Ovary (tissue), 3 donors: ENCODE measurements at regions not wholly inside any gene's neighbourhood (a gene's known extent, or its start where the extent isn't known, plus 50 kb on each side); places are given as distances from the start of the nearest gene placed in this dataset.

Experiments
- EP300 ChIP-seq: sonication (generic); formaldehyde crosslinking; IDR thresholded peaks from one replicate; pipeline ENCODE4 v1.6.1; 2017; ENCODE audit warnings: antibody characterized with exemption
- POLR2A ChIP-seq: fragments of 450-650 bp; IDR thresholded peaks from one replicate; pipeline ENCODE4 v1.6.1; 2017; ENCODE audit warnings: antibody characterized with exemption, mild to moderate bottlenecking, moderate library complexity
- TF ChIP-seq, protein P1 (sequence below), 3 donors: fragments of 450-650 bp in 2 of 3; fragments of 200-600 bp in 1 of 3; IDR thresholded peaks; one replicate each; pipeline versions ENCODE4 v1.5.1 to v1.8.0; 2016 to 2022; ENCODE audit warnings: antibody characterized with exemption in 3 of 3, mild to moderate bottlenecking in 1 of 3
- donor health status: DM: no; HTN: no; CAD: no.

DNA sequence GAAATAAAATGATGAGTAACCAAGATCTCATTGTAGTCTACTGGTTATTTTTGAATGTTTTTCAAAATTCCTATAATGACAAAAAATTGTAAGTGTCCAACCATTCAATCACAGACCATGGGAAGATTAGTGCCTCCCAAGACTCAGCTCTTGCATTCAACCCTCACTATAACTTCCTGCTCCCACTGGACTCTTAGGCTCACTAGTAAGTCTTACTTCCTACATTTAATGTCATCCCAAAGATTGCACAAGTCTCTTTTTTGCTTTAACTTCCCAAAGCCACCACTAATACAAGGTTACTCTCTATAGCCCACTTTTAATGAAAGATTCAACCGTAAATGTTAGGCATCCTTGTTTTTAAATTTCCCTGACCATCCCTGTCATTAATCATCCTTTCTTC lies 111.9 kb upstream of the NRBF2 start:
- TF ChIP-seq, protein P1, sequence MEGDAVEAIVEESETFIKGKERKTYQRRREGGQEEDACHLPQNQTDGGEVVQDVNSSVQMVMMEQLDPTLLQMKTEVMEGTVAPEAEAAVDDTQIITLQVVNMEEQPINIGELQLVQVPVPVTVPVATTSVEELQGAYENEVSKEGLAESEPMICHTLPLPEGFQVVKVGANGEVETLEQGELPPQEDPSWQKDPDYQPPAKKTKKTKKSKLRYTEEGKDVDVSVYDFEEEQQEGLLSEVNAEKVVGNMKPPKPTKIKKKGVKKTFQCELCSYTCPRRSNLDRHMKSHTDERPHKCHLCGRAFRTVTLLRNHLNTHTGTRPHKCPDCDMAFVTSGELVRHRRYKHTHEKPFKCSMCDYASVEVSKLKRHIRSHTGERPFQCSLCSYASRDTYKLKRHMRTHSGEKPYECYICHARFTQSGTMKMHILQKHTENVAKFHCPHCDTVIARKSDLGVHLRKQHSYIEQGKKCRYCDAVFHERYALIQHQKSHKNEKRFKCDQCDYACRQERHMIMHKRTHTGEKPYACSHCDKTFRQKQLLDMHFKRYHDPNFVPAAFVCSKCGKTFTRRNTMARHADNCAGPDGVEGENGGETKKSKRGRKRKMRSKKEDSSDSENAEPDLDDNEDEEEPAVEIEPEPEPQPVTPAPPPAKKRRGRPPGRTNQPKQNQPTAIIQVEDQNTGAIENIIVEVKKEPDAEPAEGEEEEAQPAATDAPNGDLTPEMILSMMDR (IDR thresholded peaks at IDR 0.05) = no peak
- TF ChIP-seq EP300 = no peak
- TF ChIP-seq POLR2A = no peak
